Astrocyte of the spinal cord (primary cell): ENCODE measurements at regions not wholly inside any gene's neighbourhood (a gene's known extent, or its start where the extent isn't known, plus 50 kb on each side); places are given as distances from the start of the nearest gene placed in this dataset.
"Not testable (repeated sequence)": the region's sequence is repeated elsewhere in the genome, so short reads cannot be mapped to it uniquely, and the experiment has no call there.

ENCODE experiments used
- DNase-seq: peaks from one replicate; pipeline ENCODE4 v3.0.0; 2011; ENCODE audit warnings: low read depth, low spot score
- H3K4me3 ChIP-seq: 2 replicates; pipeline ENCODE4 v1.5.1; 2011; ENCODE audit warnings: low read depth, mild to moderate bottlenecking, low read length, moderate library complexity
- CTCF ChIP-seq: IDR thresholded peaks from 2 replicates; pipeline ENCODE4 v1.5.1; 2012; ENCODE audit warnings: low read depth, mild to moderate bottlenecking, low read length, inconsistent platforms
- in situ Hi-C: cut with HindIII; loops from 2 replicates; pipeline ENCODE4 v1.10.0; 2017; ENCODE audit warnings: low sequenced_read_pairs

GRCh38 chr6:164749221-164750064 is 560.0 kb downstream of the C6orf118 start:
- DNase-seq = peak; percentile 74
- no peak overlapping the region for H3K4me3 ChIP-seq
- no peak for TF ChIP-seq CTCF
- in situ Hi-C loops = no loop called here

DNA sequence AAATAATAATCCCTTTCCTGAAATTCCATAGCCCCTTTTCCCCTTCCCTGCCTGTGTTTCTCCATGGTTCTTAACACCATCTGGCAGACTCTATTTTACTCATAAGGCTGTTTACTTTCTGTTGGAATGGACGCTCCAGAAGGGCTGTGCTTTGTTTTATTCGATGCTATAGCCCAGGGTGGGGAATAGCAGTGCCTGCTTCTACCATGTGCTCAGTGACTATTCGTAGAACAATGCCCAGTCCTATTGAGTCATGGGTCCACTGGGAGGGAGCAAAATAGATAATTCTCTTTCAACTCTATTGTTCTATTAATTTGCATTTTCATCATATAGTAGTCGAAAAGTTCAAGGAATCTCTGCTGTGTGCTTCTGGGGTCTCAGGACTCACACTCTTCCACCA is 565.1 kb downstream of the C6orf118 start:
- DNase-seq = no peak
- H3K4me3 ChIP-seq = no peak overlapping the region
- in situ Hi-C loops = no loop called here
- no peak for TF ChIP-seq CTCF

- no peak overlapping the region for H3K4me3 ChIP-seq
- in situ Hi-C loops = no loop called here
- no peak for DNase-seq
These were observed 567.4 kb downstream of the C6orf118 start for GRCh38 chr6:164741938-164742451.

GRCh38 chr6:164736090-164736489 is 573.3 kb downstream of the C6orf118 start:
- H3K4me3 ChIP-seq, DNase-seq, in situ Hi-C loops: not testable (repeated sequence)

More at GRCh38 chr6:164741938-164742451, 567.4 kb downstream of the C6orf118 start:
- no peak for TF ChIP-seq CTCF

DNA sequence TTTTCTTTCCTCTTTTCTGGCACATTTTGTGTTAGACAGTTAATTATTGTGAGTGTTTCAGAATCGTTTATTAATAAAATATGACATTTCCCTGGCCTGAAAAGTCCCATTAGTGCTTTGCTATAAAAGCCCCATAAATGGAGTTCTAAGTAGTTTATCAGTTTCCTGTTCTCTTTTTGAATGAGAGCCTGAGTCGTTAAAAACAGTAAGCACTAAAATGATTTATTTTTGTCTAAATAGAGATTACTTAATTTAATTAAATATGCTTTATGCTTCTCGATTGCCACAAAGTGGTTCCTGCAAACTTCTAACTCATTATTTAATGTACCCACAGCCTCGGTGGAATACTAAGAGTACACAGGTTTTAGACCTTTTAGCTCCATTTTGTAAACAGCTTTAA is 577.9 kb downstream of the C6orf118 start:
- TF ChIP-seq CTCF = no peak
- in situ Hi-C loops = no loop called here
- H3K4me3 ChIP-seq = no peak overlapping the region
- DNase-seq = no peak

GRCh38 chr6:164721460-164721859 is 587.9 kb downstream of the C6orf118 start:
- no peak for TF ChIP-seq CTCF
- no peak overlapping the region for H3K4me3 ChIP-seq
- in situ Hi-C loops = no loop called here
- no peak for DNase-seq

DNA sequence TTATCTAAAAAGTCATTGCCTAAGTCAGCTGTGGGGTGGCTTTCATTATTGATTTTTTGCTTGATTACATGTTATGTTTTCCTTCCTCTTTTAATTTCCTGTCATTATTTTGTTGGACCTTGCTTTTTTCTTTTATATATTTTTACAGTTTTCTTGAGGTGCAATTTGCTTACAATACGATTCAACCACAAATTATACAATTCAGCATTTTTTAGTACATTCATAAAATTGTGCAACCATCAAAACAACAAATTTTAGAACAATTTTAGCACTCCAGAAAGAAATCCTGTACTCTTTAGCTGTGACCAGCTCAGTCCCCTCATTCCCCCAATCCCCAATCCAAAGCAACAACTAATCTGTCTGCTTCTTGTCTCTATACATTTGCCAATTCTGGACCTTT is 608.9 kb downstream of the C6orf118 start:
- in situ Hi-C loops = no loop called here
- TF ChIP-seq CTCF = no peak
- no peak overlapping the region for H3K4me3 ChIP-seq
- no peak for DNase-seq
